Body of pancreas (tissue), 4 donors: ENCODE measurements at regions not wholly inside any gene's neighbourhood (a gene's known extent, or its start where the extent isn't known, plus 50 kb on each side); places are given as distances from the start of the nearest gene placed in this dataset.
A peak's percentile ranks its signal among the peaks of the same experiment; 100 is the strongest.

ENCODE experiments used
- ATAC-seq: fragments of 150-250 bp; one replicate; pipeline ENCODE4 v1.9.1; 2016
- DNase-seq, 4 donors: peaks; one replicate each; pipeline ENCODE4 v3.0.0-alpha.2; 2019
- H3K27ac ChIP-seq, 4 donors: fragments of 200-600 bp; sonication (generic); 1 replicate in 3 of 4; 2 replicates in 1 of 4; pipeline versions ENCODE4 v1.5.1 to v1.6.1; 2016 to 2019; ENCODE audit warnings: mild to moderate bottlenecking in 1 of 4, mixed read lengths in 1 of 4, moderate library complexity in 1 of 4
- H3K27me3 ChIP-seq, 2 donors: fragments of 200-600 bp; sonication (generic); one replicate each; pipeline ENCODE4 v1.6.0; 2016; ENCODE audit warnings: mild to moderate bottlenecking in 1 of 2
- H3K36me3 ChIP-seq, 2 donors: fragments of 200-600 bp; sonication (generic); replicated peaks in 1 of 2; 2 replicates each; pipeline ENCODE4 v1.5.1; 2016; ENCODE audit warnings: low read depth in 2 of 2; ENCODE audit not compliant: insufficient read depth in 1 of 2
- H3K4me1 ChIP-seq: fragments of 200-600 bp; sonication (generic); one replicate; pipeline ENCODE4 v1.6.0; 2016
- H3K4me3 ChIP-seq, 2 donors: fragments of 200-600 bp; sonication (generic); 1 replicate in 1 of 2; 2 replicates in 1 of 2; pipeline ENCODE4 v1.5.1; 2016 to 2019
- H3K9me3 ChIP-seq, 3 donors: fragments of 200-600 bp; sonication (generic); 1 replicate in 2 of 3; 2 replicates in 1 of 3; pipeline ENCODE4 v1.5.1; 2016
- CTCF ChIP-seq, 7 experiments: fragments of 450-650 bp in 4 of 7; fragments of 200-600 bp in 3 of 7; sonication (generic) in 3 of 7; IDR thresholded peaks; one replicate each; pipeline ENCODE4 v1.5.1; 2016 to 2019; ENCODE audit warnings: antibody characterized with exemption in 7 of 7
- POLR2A ChIP-seq, 3 donors: fragments of 450-650 bp; IDR thresholded peaks; one replicate each; pipeline ENCODE4 v1.6.1; 2016; ENCODE audit warnings: antibody characterized with exemption in 3 of 3, mild to moderate bottlenecking in 2 of 3
- WGBS, 2 donors: methylation state at CpG; one replicate each; pipeline ENCODE4 v1.1.5; 2017; 5-methylcytosine and 5-hydroxymethylcytosine counted together
- intact Hi-C: fragments of 100-400 bp; cut with DNase I; formaldehyde crosslinking; loops from one replicate; pipeline ENCODE4 v1.15.1; 2023

- Histone ChIP-seq H3K4me3 (no peak overlapping the region), H3K36me3 (no peaks in the 10 kb centered on the region), H3K27ac (peak overlapping the region in 2 of 4 donors; percentile 61), H3K27me3 (no peaks in the 10 kb centered on the region), H3K9me3 (no peaks in the 10 kb centered on the region), H3K4me1 (no peaks in the 10 kb centered on the region)
- 73 to 75% methylated on average over 7 of the region's 7 CpGs for WGBS, 2 donors
- DNase-seq: no peak
- no peak for TF ChIP-seq POLR2A (IDR thresholded peaks at IDR 0.05)
- peak; percentile 85 for ATAC-seq
- intact Hi-C loops: no loop called here
These were observed 85.1 kb downstream of the GJA1 start for GRCh38 chr6:121520337-121521163.

GRCh38 chr6:121521164-121521555 is 85.7 kb downstream of the GJA1 start:
- Histone ChIP-seq H3K9me3 (no peaks in the 10 kb centered on the region), H3K27me3 (no peaks in the 10 kb centered on the region), H3K36me3 (no peaks in the 10 kb centered on the region), H3K4me3 (no peak overlapping the region), H3K4me1 (no peaks in the 10 kb centered on the region), H3K27ac (peak overlapping the region in 2 of 4 donors; percentile 61)
- TF ChIP-seq CTCF (IDR thresholded peaks at IDR 0.05) (no peak), POLR2A (IDR thresholded peaks at IDR 0.05) (no peak)
- ATAC-seq: no peak
- intact Hi-C loops: no loop called here
- no peak for DNase-seq
- 85 to 87% methylated on average over 2 of the region's 2 CpGs for WGBS, 2 donors

GRCh38 chr6:121522265-121522664 is 86.8 kb downstream of the GJA1 start:
- no peak for DNase-seq
- ATAC-seq: no peak
- H3K27me3 ChIP-seq: no peaks in the 10 kb centered on the region
- H3K4me3 ChIP-seq: no peak overlapping the region
- H3K36me3 ChIP-seq: no peaks in the 10 kb centered on the region
- no peak for TF ChIP-seq POLR2A (IDR thresholded peaks at IDR 0.05)
- TF ChIP-seq CTCF (IDR thresholded peaks at IDR 0.05): no peak
- intact Hi-C loops: no loop called here
- no peak overlapping the region for H3K27ac ChIP-seq
- 54% methylated on average over 2 of the region's 2 CpGs for WGBS, 2 donors
- H3K4me1 ChIP-seq: no peaks in the 10 kb centered on the region
- H3K9me3 ChIP-seq: no peaks in the 10 kb centered on the region

GRCh38 chr6:121522771-121523386 is 87.4 kb downstream of the GJA1 start:
- Histone ChIP-seq H3K4me1 (no peaks in the 10 kb centered on the region), H3K36me3 (no peaks in the 10 kb centered on the region), H3K27me3 (no peaks in the 10 kb centered on the region), H3K4me3 (no peak overlapping the region), H3K9me3 (no peaks in the 10 kb centered on the region), H3K27ac (no peak overlapping the region)
- intact Hi-C loops: no loop called here
- TF ChIP-seq CTCF (IDR thresholded peaks at IDR 0.05) (no peak), POLR2A (IDR thresholded peaks at IDR 0.05) (no peak)
- 71 to 80% methylated on average over 3 of the region's 3 CpGs for WGBS, 2 donors
- DNase-seq: no peak
- ATAC-seq: no peak

GRCh38 chr6:121523628-121524027 is 88.2 kb downstream of the GJA1 start:
- H3K27me3 ChIP-seq: no peaks in the 10 kb centered on the region
- WGBS, 2 donors: 84 to 86% methylated on average over 7 of the region's 7 CpGs
- H3K4me1 ChIP-seq: no peaks in the 10 kb centered on the region
- TF ChIP-seq CTCF (IDR thresholded peaks at IDR 0.05): no peak
- no peak for TF ChIP-seq POLR2A (IDR thresholded peaks at IDR 0.05)
- DNase-seq: no peak
- H3K27ac ChIP-seq: no peak overlapping the region
- intact Hi-C loops: no loop called here
- H3K4me3 ChIP-seq: no peak overlapping the region
- no peaks in the 10 kb centered on the region for H3K9me3 ChIP-seq
- ATAC-seq: no peak
- H3K36me3 ChIP-seq: no peaks in the 10 kb centered on the region
